C4-2B (cell line): ENCODE measurements at regions not wholly inside any gene's neighbourhood (a gene's known extent, or its start where the extent isn't known, plus 50 kb on each side); places are given as distances from the start of the nearest gene placed in this dataset.

Experiments
- H3K27ac ChIP-seq: fragments of 450-650 bp; 2 replicates; pipeline ENCODE4 v1.5.1; 2017
- ZFX ChIP-seq: fragments of 450-650 bp; IDR thresholded peaks from 2 replicates; pipeline ENCODE4 v1.6.1; 2017
- TF ChIP-seq, protein P1 (sequence below): fragments of 450-650 bp; conservative IDR thresholded peaks from 2 replicates; pipeline ENCODE4 v1.5.1; 2017; ENCODE audit warnings: mild to moderate bottlenecking

DNA sequence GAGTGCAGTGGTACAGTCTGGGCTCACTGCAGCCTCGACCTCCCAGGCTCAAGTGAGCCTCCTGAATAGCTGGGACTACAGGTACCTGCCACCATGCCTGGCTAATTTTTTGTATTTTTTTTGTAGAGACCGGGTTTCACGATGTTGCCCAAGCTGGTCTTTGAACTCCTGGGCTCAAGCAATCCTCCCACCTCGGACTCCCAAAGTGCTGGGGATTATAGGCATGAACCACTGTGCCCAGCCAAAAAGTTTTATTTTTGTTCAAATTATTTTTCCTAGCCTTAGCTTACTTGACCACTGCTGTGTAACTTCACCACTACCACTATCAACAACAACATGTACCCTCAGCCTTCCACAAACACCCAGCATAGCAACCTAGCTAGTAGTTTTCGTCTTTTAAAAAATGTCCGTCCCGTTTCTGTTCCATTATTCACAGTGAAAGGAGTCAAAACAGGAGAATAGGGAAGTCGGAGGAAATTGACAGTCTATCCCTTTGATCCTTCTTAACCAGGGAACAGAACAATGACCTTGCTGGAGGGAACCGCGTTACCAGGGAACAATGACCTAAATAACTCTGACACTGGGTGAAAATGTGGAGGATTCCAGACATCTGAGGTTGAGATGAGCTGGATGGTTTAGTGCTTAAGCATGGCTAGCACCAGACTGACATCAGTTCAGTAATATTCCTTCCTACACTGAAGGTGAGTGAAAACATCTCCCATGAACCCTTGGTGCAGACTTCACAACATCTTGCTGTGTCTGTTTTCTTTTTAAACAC is 69.2 kb upstream of the ARL4C start:
- TF ChIP-seq, protein P1, sequence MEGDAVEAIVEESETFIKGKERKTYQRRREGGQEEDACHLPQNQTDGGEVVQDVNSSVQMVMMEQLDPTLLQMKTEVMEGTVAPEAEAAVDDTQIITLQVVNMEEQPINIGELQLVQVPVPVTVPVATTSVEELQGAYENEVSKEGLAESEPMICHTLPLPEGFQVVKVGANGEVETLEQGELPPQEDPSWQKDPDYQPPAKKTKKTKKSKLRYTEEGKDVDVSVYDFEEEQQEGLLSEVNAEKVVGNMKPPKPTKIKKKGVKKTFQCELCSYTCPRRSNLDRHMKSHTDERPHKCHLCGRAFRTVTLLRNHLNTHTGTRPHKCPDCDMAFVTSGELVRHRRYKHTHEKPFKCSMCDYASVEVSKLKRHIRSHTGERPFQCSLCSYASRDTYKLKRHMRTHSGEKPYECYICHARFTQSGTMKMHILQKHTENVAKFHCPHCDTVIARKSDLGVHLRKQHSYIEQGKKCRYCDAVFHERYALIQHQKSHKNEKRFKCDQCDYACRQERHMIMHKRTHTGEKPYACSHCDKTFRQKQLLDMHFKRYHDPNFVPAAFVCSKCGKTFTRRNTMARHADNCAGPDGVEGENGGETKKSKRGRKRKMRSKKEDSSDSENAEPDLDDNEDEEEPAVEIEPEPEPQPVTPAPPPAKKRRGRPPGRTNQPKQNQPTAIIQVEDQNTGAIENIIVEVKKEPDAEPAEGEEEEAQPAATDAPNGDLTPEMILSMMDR = no peak
- no peak for TF ChIP-seq ZFX
- no peak overlapping the region for H3K27ac ChIP-seq

DNA sequence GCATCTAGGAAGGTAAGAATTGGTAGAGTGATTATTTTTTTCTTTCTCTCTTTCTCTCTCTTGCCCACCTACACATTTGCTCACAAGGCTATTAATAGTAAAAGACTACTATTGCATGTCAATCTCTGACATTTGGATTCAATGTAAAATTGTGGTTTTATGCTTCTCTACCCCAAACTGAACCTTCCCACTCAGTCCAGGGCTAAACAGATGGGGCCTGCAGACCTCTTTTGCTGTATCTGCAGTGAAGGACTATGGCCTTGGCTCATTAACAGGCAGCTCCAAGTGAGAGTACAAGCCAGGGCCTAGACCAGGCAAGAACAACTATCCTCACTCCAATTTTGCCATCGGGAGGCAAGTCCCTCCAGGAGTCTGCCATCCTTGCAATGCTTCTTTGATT is 68.3 kb upstream of the ARL4C start:
- no peak for TF ChIP-seq ZFX
- TF ChIP-seq, protein P1 = no peak
- no peak overlapping the region for H3K27ac ChIP-seq

DNA sequence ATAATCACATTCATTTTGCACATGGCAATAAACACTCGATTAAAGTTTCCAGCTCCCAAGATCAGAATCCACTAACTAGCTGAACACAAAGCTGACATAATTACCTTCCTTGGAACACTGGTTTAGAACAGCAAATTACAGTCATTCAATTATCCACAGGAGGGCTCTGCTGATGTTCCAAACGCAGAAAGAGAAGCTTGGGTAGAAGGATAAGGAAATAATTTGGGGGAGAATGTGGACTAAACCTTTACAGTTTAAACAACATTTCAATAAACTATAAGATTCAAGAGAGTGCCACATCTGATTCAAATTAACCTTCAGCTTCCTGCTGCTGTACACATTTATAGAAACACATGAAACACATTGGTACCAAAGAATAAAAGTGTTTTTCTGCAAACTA is 67.8 kb upstream of the ARL4C start:
- TF ChIP-seq, protein P1 = peak; percentile 24; the same call in 1 of the 2 replicates
- no peak for TF ChIP-seq ZFX
- H3K27ac ChIP-seq = no peak overlapping the region

DNA sequence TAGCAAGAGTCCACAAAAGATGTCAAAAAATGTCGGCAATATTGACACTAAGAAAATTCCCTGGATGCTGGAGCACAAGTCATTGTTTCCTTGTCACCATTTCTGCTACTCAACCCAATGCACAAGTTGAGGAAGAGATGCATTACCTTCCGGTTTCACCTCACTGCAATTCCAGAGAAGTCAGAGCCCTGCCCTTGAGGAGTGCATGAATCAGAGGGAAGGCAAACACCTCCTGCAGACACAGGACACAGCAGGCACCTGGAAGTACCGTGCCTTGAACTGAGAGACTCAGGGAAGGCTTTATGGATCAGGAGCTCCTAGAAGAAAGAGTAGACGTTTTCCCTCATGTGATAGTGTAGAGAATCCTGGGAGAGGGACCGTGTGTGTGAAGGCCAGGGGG is 62.7 kb upstream of the ARL4C start:
- no peak overlapping the region for H3K27ac ChIP-seq
- TF ChIP-seq ZFX = no peak
- TF ChIP-seq, protein P1 = no peak

DNA sequence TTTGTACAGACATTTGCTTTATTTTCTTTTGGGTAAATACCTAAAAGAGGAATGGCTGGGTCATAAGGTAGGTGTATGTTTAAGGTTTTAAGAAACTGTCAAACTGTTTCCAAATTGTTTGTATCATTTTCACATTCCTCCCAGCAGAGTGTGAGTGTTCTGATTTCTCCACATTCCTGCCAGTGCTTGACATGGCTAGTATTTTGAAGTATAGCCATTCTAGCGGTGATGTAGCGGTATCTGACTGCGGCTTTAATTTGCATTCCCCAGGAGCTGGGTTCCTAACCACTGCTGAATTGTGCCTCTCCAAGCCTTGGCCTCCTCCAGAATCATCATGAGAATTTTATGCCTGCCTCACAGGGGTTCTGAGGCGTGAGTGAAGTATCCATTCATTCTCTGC is 61.8 kb upstream of the ARL4C start:
- TF ChIP-seq, protein P1 = no peak
- TF ChIP-seq ZFX = no peak
- no peak overlapping the region for H3K27ac ChIP-seq

DNA sequence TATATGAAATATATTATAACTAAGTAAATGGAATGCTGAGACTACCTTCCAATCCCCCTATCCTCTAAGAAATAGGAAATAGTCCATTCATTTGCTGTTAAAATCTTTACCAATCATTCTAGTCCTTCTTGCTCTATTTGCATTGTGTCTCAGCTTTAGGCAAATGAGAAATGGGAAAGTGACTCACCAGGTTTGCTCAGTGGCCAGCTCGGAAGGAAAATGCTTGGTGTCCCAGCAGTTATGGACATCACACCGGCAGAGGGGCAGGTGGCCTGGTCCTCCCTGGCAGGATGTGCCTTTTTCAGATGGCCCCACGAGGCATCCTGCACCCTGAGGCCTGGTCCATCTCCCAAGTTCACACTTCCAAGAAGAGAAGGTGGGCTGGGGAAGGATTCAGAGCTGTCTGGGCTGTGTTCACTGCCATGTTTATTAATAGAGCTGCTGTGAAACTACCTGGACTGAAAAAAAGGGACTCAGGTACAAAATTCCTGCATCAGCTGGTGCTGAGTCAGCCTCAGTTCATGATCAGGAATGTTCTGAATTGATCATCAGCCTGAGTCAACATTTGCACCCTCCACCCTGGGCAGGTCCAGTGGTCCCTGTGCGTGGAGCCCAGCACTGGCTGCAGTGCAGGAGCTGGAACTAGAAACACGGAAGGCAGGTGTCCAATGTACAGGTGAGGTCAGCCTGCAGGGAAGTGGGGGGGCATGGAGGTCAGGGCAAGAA is 60.1 kb upstream of the ARL4C start:
- TF ChIP-seq ZFX = no peak
- TF ChIP-seq, protein P1 = no peak
- no peak overlapping the region for H3K27ac ChIP-seq

DNA sequence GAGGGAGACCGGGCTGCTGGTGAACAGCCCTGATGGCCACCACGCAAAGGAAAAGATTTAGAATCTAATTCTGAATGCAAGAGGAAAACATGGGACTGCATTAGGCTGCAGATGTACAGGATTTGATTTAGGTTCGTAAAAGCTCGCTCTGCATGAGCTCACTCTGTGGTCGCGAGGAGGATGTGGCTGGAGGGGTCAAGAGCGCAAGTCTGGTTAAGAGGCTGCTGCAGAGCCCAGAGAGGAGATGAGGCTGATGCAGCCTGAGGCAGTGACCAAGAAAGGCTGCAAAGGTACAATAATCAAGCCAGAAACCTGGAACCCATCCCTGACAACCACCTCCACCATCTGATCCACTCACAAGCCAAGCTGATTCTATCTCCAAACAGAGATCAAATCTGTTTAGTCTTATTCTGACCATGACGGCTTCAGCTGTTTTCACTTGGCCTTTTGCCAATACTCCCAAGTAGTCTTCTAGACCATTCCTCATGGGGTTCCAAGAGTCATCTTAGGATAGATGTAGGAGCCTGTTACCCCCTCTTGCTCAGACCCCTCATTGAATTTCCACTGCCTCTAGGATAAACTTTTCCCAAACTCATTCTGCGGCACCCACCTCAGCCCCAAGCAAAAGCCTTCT is 58.9 kb upstream of the ARL4C start:
- H3K27ac ChIP-seq = no peak overlapping the region
- TF ChIP-seq, protein P1 = no peak
- TF ChIP-seq ZFX = no peak
